GM19238 (cell line): ENCODE measurements at regions not wholly inside any gene's neighbourhood (a gene's known extent, or its start where the extent isn't known, plus 50 kb on each side); places are given as distances from the start of the nearest gene placed in this dataset.
"Not testable (repeated sequence)": the region's sequence is repeated elsewhere in the genome, so short reads cannot be mapped to it uniquely, and the experiment has no call there.

Experiments
- DNase-seq: peaks from one replicate; pipeline ENCODE4 v3.0.0; 2011; ENCODE audit warnings: low spot score; ENCODE audit not compliant: insufficient read length

DNA sequence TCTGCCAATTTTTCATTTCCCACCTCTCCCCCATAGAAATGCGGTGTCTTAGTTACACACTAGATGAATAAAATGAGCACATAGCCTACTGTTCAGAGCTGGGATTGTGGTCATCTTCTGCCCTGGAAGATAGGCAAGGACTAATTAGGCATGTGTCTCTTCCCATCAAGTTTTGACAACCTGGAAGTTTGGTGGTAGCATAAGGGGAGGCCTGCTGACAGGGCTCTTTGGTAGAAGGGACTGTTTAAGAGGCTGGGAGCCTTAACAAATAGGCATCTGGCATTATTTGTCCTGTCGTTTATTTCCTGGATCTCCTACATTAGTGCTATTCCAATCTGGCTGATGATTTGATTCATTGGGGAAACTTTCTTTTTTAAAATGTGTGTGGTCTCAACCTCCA is 512.3 kb downstream of the ZNF385D start:
- DNase-seq = no peak

DNA sequence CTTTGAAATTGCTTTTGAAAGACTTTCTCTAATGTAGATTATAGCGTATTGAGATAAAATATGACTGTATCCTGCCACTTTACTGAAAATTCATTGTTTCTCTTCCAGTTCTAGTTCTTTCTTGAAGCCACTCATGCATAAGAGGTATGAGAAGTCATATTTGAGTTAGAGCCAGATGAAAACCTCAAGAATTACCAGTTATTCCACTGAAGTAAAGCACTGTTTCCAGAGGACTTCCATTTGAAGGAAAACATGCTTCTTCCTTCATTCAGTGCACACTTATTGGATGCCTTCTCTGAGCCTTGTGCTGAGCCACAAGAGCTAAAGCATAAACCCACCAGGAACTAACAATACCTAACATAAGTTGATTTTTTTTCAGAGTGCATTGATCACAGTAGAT is 513.4 kb downstream of the ZNF385D start:
- no peak for DNase-seq

- DNase-seq = no peak
Observed at GRCh38 chr3:21235491-21235890, 515.5 kb downstream of the ZNF385D start.

- DNase-seq = no peak
Observed at GRCh38 chr3:21234933-21235332, 516.1 kb downstream of the ZNF385D start.

- no peak for DNase-seq
Observed at GRCh38 chr3:21229426-21230135, 521.4 kb downstream of the ZNF385D start.

GRCh38 chr3:21226086-21226485 is 524.9 kb downstream of the ZNF385D start:
- DNase-seq = no peak

- no peak for DNase-seq
Observed at GRCh38 chr3:21220944-21221343, 530.1 kb downstream of the ZNF385D start.

DNA sequence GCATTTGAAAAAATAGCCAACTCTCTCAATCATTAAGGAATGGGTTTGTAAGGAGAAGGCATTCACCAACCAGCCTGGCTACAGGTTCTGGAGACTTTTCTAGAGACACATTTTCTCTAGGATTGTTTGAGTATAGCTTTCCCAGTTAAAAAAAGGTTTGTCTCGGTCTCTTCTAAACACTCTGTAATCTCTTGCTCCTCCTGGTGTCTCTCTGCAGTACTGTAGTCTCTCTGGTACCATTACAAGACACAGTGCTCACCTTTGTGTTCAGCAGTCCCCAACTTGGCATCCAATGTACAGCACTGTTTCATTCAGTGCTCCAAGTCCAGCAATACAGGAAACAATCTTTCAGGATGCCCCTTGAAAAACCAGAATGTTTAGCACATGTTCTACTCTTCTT is 534.4 kb downstream of the ZNF385D start:
- DNase-seq = no peak

DNA sequence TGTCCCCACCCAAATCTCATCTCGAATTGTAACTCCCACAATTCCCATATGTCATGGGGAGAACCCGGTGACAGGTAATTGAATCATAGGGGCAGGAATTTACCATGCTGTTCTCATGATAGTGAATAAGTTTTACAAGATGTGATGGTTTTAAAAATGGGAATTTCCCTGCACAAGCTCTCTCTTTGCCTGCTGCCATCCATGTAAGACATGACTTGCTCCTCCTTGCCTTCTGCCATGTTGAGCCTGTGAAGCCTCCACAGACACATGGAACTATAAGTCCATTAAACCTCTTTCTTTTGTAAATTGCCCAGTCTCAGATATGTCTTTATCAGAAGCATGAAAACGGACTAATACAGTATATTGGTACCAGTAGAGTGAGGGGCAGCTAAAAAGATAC is 546.9 kb downstream of the ZNF385D start:
- not testable (repeated sequence) for DNase-seq

GRCh38 chr3:21195203-21195602 is 555.8 kb downstream of the ZNF385D start:
- DNase-seq = no peak

GRCh38 chr3:21194036-21194435 is 557.0 kb downstream of the ZNF385D start:
- not testable (repeated sequence) for DNase-seq

- no peak for DNase-seq
Observed at GRCh38 chr3:21188459-21188858, 562.6 kb downstream of the ZNF385D start.

DNA sequence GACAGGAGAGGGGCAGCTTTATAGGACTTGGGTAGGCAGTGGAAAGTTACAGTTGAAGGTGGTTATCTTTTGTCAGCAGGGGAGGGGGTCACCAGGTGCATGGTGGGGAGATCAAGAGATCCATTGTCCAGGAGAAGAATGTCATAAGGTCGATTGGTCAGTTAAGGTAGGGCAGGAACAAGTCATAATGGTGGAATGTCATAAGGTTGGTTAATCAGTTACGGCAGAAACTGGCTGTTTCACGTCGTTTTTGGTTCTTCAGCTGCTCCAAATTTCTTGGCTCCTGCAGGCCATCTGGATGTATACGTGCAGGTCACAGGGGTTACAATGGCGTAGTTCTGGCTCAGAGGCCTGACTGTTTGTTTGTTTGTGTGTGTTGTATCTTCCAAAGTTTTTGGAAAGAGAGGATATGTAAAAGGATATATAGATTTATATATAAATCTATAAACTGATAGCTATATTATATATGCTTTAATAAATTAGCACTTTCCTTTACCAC is 565.1 kb downstream of the ZNF385D start:
- DNase-seq = no peak

- DNase-seq = no peak
Observed at GRCh38 chr3:21174461-21174860, 576.5 kb downstream of the ZNF385D start.

- no peak for DNase-seq
Observed at GRCh38 chr3:21170964-21171363, 580.0 kb downstream of the ZNF385D start.

DNA sequence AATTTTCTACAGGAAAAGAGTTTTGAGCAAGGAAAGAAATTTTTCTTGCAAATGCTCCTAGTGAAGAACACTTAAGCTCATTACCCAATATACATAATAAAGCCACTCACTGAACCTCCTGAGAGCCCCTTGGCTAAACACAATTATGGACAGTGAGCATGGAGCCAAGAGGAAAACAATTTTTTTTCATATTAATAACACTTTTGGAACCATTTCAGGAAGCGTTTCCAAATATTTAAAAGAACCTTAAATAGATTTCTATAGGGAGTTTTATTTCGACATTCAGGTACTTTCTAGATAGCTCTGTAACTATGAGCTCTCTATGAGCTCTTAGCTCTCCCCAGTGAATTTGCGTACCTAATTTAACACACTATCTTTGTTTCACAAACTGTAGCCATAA is 581.1 kb downstream of the ZNF385D start:
- no peak for DNase-seq

DNA sequence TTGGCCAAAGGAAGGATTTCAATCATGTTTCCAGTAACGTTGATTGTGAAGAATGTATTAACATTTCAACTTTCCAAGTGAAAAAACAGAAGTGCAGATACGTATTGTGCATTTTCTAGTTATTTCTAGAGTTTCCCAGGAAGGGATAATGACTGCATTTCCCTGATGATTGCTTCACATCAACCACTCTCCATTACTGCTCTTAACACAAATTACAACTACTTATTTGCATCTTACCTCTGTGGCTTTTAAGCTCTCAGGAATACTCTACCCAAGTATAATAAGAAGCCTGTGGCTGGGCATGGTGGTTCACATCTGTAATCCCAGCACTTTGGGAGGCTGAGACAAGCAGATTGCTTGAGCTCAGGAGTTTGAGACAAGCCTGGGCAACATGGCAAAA is 582.5 kb downstream of the ZNF385D start:
- DNase-seq = no peak

- no peak for DNase-seq
Observed at GRCh38 chr3:21163956-21164355, 587.1 kb downstream of the ZNF385D start.

DNA sequence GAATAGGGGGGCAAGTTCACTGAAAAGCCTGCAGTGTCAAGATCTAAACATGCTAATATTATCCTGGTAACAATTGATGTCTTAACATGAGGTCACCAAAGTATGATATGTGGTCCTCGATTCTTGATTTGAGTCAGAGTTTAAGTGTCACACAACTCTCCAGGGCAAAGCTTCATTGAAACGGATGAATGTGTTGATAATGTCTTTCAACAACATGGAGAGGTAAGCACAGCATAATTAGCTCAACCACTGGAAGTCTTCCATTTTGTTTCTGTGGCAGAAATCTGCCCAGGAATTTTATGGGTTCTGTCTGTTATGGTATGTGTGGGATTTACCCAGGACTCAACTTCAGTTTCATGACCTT is 591.5 kb downstream of the ZNF385D start:
- no peak for DNase-seq

DNA sequence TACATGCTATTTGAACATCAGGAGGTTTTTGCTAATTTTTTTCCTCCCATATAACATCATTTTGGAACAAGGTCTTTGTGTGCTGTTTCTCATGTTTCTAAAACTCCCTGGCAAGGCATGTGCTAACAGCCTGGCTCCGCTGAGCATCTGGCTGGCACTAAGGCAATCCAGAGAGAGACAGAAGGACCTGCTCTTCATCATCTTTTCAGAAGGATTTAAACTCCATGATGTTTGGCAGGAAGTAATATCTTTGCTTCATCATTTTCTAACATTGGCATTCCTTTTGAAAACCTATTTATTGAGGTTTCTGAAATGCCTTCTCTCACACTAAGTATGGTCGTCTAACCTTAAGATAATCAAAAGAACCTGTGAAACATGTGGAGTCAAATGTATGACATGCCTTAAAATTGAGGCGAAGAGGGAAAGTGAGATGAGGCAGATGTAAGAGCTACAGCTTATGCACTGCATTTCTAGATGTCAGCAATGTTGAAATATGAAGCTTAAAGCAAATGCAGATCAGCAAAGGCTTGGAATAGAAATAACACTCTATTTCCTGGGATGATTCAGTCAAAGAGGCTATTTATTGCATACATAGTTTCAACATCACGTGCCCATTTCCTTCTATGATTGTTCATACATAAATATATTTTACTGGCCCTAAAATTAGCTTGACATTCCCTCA is 592.0 kb downstream of the ZNF385D start:
- no peak for DNase-seq

DNA sequence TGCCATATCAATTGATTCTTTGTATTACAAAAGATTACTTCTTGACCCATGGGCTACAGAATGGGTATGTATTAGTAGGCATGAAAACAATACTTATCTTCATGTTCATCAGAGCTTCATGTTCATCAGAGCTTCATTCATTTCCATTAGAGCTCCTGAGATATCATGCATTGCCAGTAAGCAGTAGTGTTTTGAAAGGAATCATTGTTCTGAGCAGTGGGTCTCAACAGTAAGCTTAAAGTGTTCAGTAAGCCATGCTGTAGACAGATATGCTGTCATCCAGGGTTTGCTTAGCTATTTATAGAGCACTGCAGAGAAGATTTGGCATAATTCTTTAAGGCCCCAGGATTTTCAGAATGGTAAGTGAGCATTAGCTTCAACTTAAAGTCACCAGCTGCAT is 596.1 kb downstream of the ZNF385D start:
- DNase-seq = no peak

- DNase-seq = no peak
Observed at GRCh38 chr3:21152555-21152954, 598.5 kb downstream of the ZNF385D start.

GRCh38 chr3:21142949-21143348 is 608.1 kb downstream of the ZNF385D start:
- DNase-seq = no peak
